ENCODE measurements at regions not wholly inside any gene's neighbourhood (a gene's known extent, or its start where the extent isn't known, plus 50 kb on each side); places are given as distances from the start of the nearest gene placed in this dataset.

DNA sequence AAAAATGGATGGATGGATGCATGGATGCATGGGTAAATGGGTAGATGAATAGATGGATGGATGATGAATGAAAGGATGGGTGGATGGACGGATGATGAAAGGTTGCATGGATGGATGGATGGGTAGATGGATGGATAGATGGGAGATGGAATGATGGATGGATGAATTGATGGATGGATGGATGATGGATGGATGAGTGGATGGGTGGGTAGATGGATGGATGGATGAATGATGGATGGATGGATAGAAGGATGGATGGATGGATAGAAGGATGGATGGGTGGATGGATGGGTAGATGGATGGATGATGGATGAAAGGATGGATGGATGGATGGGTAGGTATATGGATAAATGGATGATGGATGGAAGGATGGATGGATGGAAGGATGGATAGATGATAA, 115.1 kb upstream of the LSM14A start:
- SMC1A ChIA-PET (ENCODE audit: uncharacterized antibody, unreplicated experiment) = no interaction called here
- no peaks in the 10 kb centered on the region for H3K36me3 ChIP-seq (ENCODE audit: control insufficient read depth in 2 of 2, insufficient read depth in 2 of 2, low read length in 1 of 2)
- H3K27ac ChIP-seq (ENCODE audit: control insufficient read depth, insufficient read depth) = no peak overlapping the region
- ATAC-seq = no peak
- H4K20me1 ChIP-seq (ENCODE audit: control insufficient read depth, insufficient read depth) = no peaks in the 10 kb centered on the region
- in situ Hi-C loops (cut with MboI) = no loop called here
- no peaks in the 10 kb centered on the region for H3K79me2 ChIP-seq (ENCODE audit: control insufficient read depth, insufficient read depth, low read length)
- no TSS peak for BruUV-seq (replicated peaks)
- no peak overlapping the region for H3K9ac ChIP-seq (ENCODE audit: control insufficient read depth, insufficient read depth, low read length)
- H3K4me3 ChIP-seq = no peak overlapping the region
- no peak overlapping the region for H2AFZ ChIP-seq (ENCODE audit: control insufficient read depth, low read depth, low read length)
- POLR2A ChIA-PET = no interaction called here
- intact Hi-C loops (cut with micrococcal nuclease; ENCODE audit: unreplicated experiment) = no loop called here
- TF ChIP-seq RELA (IDR thresholded peaks at IDR 0.05; ENCODE audit: borderline replicate concordance, partially characterized antibody) (no peak), NR2C2 (IDR thresholded peaks at IDR 0.05; ENCODE audit: borderline replicate concordance, control insufficient read depth, insufficient read length, low read depth) (no peak)
- no peak overlapping the region for H3K4me2 ChIP-seq (ENCODE audit: control insufficient read depth, insufficient read depth)
- H3K9me3 ChIP-seq (replicated peaks; ENCODE audit: control insufficient read depth, insufficient read depth, low read length) = no peaks in the 10 kb centered on the region
- WGBS (ENCODE audit: insufficient coverage, insufficient replicate concordance, low lambda C conversion rate, missing lambda C conversion rate) = 0% methylated on average over 1 of the region's 1 CpG
- RAD21 ChIA-PET (ENCODE audit: unreplicated experiment) = no interaction called here
- no peak for FAIRE-seq
- H3K27me3 ChIP-seq (replicated peaks in 1 of 2; ENCODE audit: control insufficient read depth in 2 of 2, insufficient read depth in 2 of 2, low read length in 1 of 2) = no peaks in the 10 kb centered on the region
- H3K4me1 ChIP-seq (ENCODE audit: control insufficient read depth, insufficient read depth, low read length) = no peaks in the 10 kb centered on the region
- CTCF ChIA-PET = no interaction called here
- no peak for DNase-seq (ENCODE audit: low read depth, low spot score)

DNA sequence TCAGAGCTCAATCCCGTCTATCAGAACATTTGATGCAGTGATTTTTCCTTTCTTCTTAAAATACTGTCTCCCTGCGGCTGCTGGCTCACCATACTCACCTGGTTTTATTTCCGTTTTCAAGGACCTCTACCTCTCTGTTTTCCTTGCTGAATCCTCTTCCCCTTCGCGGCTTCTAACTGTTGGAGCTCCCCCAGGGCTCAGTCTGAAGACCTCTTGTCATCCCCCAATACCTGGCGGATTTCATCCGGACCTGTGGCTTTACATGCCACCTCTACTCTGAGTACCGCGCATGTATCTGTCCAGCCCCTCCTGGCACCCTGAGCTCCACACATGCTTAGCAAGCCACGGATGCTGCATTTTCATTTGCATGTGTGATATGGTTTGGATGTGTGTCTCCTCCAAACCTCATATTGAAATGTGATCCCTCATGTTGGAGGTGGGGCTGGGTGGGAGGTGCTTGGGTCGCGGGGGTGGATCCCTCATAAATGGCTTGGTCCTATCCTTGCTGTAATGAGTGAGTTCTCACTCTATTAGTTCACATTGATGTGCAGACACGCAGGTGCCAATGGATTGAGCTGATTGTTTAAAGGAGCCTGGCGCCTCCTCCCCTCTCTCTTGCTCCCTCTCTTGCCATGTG, 106.2 kb upstream of the LSM14A start:
- no peak for FAIRE-seq
- H3K36me3 ChIP-seq (ENCODE audit: control insufficient read depth in 2 of 2, insufficient read depth in 2 of 2, low read length in 1 of 2) = no peaks in the 10 kb centered on the region
- POLR2A ChIA-PET = no interaction called here
- no peak for TF ChIP-seq IKZF1 (conservative IDR thresholded peaks at IDR 0.05)
- TF ChIP-seq SIX5 (IDR thresholded peaks at IDR 0.05; ENCODE audit: low read depth, low read length, severe bottlenecking) = no peak
- no peak for TF ChIP-seq CBFB (IDR thresholded peaks at IDR 0.05; ENCODE audit: low read depth)
- TF ChIP-seq TARDBP (IDR thresholded peaks at IDR 0.05; ENCODE audit: borderline replicate concordance) = no peak
- no peak for TF ChIP-seq ZZZ3 (IDR thresholded peaks at IDR 0.05; ENCODE audit: control insufficient read depth, insufficient read length, low read depth)
- TF ChIP-seq JUNB (IDR thresholded peaks at IDR 0.05) = no peak
- TF ChIP-seq, protein P1, sequence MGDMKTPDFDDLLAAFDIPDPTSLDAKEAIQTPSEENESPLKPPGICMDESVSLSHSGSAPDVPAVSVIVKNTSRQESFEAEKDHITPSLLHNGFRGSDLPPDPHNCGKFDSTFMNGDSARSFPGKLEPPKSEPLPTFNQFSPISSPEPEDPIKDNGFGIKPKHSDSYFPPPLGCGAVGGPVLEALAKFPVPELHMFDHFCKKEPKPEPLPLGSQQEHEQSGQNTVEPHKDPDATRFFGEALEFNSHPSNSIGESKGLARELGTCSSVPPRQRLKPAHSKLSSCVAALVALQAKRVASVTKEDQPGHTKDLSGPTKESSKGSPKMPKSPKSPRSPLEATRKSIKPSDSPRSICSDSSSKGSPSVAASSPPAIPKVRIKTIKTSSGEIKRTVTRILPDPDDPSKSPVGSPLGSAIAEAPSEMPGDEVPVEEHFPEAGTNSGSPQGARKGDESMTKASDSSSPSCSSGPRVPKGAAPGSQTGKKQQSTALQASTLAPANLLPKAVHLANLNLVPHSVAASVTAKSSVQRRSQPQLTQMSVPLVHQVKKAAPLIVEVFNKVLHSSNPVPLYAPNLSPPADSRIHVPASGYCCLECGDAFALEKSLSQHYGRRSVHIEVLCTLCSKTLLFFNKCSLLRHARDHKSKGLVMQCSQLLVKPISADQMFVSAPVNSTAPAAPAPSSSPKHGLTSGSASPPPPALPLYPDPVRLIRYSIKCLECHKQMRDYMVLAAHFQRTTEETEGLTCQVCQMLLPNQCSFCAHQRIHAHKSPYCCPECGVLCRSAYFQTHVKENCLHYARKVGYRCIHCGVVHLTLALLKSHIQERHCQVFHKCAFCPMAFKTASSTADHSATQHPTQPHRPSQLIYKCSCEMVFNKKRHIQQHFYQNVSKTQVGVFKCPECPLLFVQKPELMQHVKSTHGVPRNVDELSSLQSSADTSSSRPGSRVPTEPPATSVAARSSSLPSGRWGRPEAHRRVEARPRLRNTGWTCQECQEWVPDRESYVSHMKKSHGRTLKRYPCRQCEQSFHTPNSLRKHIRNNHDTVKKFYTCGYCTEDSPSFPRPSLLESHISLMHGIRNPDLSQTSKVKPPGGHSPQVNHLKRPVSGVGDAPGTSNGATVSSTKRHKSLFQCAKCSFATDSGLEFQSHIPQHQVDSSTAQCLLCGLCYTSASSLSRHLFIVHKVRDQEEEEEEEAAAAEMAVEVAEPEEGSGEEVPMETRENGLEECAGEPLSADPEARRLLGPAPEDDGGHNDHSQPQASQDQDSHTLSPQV (IDR thresholded peaks at IDR 0.05) = no peak
- TF ChIP-seq RCOR1 (conservative IDR thresholded peaks at IDR 0.05; ENCODE audit: low read depth, low read length) = no peak
- TF ChIP-seq SREBF1 (IDR thresholded peaks at IDR 0.05; ENCODE audit: low read length) = no peak
- TF ChIP-seq, protein P2, sequence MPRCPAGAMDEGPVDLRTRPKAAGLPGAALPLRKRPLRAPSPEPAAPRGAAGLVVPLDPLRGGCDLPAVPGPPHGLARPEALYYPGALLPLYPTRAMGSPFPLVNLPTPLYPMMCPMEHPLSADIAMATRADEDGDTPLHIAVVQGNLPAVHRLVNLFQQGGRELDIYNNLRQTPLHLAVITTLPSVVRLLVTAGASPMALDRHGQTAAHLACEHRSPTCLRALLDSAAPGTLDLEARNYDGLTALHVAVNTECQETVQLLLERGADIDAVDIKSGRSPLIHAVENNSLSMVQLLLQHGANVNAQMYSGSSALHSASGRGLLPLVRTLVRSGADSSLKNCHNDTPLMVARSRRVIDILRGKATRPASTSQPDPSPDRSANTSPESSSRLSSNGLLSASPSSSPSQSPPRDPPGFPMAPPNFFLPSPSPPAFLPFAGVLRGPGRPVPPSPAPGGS (IDR thresholded peaks at IDR 0.05; ENCODE audit: borderline replicate concordance, insufficient read depth, low read depth, low read length, poor library complexity, severe bottlenecking) = no peak
- TF ChIP-seq CEBPB (IDR thresholded peaks at IDR 0.05; ENCODE audit: borderline replicate concordance in 1 of 2, low read depth in 2 of 2, low read length in 2 of 2) = no peak

More for the DNA sequence above, 106.2 kb upstream of the LSM14A start:
- DNase-seq (ENCODE audit: low read depth, low spot score) (no peak), ATAC-seq (no peak)
- CTCF ChIA-PET = no interaction called here
- intact Hi-C loops (cut with micrococcal nuclease; ENCODE audit: unreplicated experiment) (no loop called here), in situ Hi-C loops (cut with MboI) (no loop called here)
- no peak overlapping the region for H3K4me3 ChIP-seq
- BruUV-seq (replicated peaks) = no TSS peak
- WGBS (ENCODE audit: insufficient coverage, insufficient replicate concordance, low lambda C conversion rate, missing lambda C conversion rate) = 19% methylated on average over 14 of the region's 14 CpGs
- H3K27me3 ChIP-seq (replicated peaks in 1 of 2; ENCODE audit: control insufficient read depth in 2 of 2, insufficient read depth in 2 of 2, low read length in 1 of 2) = no peaks in the 10 kb centered on the region
- RAD21 ChIA-PET (ENCODE audit: unreplicated experiment) = no interaction called here
- no peaks in the 10 kb centered on the region for H3K4me1 ChIP-seq (ENCODE audit: control insufficient read depth, insufficient read depth, low read length)
- no peaks in the 10 kb centered on the region for H3K9me3 ChIP-seq (replicated peaks; ENCODE audit: control insufficient read depth, insufficient read depth, low read length)
- H3K79me2 ChIP-seq (ENCODE audit: control insufficient read depth, insufficient read depth, low read length) = no peaks in the 10 kb centered on the region
- no peak overlapping the region for H2AFZ ChIP-seq (ENCODE audit: control insufficient read depth, low read depth, low read length)
- no peaks in the 10 kb centered on the region for H4K20me1 ChIP-seq (ENCODE audit: control insufficient read depth, insufficient read depth)
- H3K9ac ChIP-seq (ENCODE audit: control insufficient read depth, insufficient read depth, low read length) = no peak overlapping the region
- H3K27ac ChIP-seq (ENCODE audit: control insufficient read depth, insufficient read depth) = no peak overlapping the region
- H3K4me2 ChIP-seq (ENCODE audit: control insufficient read depth, insufficient read depth) = no peak overlapping the region
- SMC1A ChIA-PET (ENCODE audit: uncharacterized antibody, unreplicated experiment) = no interaction called here

All from GM12878 (cell line).